K562 (cell line): ENCODE measurements at regions not wholly inside any gene's neighbourhood (a gene's known extent, or its start where the extent isn't known, plus 50 kb on each side); places are given as distances from the start of the nearest gene placed in this dataset.

Experiments
- ATAC-seq: fragments of 200-7000 bp; cut with Tn5 transposase; 3 replicates; pipeline ENCODE4 v1.9.1; 2020; ENCODE audit warnings: moderate library complexity
- BruUV-seq: library from RNA; stranded (reverse); fragments of 400-500 nt; replicated peaks from 2 replicates; lab custom pipeline; 2021; lab: Mats Ljungman, UMichigan
- CTCF ChIA-PET: fragments of 300-600 bp; formaldehyde crosslinking; extraction: SDS; loops from one replicate; lab custom pipeline; 2021; ENCODE audit warnings: low intra/inter-chr PET ratio; lab: Yijun Ruan, JAX
- POLR2A ChIA-PET: fragments of 300-600, 350-650 bp; sonication (Branson Sonifier 250); formaldehyde crosslinking; extraction: SDS; loops from one replicate; lab custom pipeline; 2021; ENCODE audit warnings: antibody characterized with exemption, inconsistent platforms; lab: Yijun Ruan, JAX
- DNase-seq, 4 experiments: peaks; one replicate each; pipeline versions ENCODE4 v3.0.0 to v3.0.0-alpha.2; 2011 to 2018; ENCODE audit warnings: low spot score in 3 of 4, mixed read lengths in 3 of 4; ENCODE audit errors: extremely low read depth in 1 of 4
- FAIRE-seq: peaks from 2 replicates; lab custom pipeline; 2011; peaks lifted over from hg19 to GRCh38; lab: Jason Lieb, UNC
- H2AFZ ChIP-seq: 2 replicates; pipeline ENCODE4 v1.6.0; 2011; ENCODE audit warnings: low read depth, low read length, control low read depth, inconsistent platforms
- H3K27ac ChIP-seq: fragments of 200-600 bp; 3 replicates; pipeline ENCODE4 v1.8.0; 2011; ENCODE audit warnings: low read depth, mild to moderate bottlenecking, control low read depth, inconsistent platforms, low read length, moderate library complexity, mixed read lengths; ENCODE audit errors: extremely low read depth
- H3K27me3 ChIP-seq, 2 experiments: fragments of 300-600 bp in 1 of 2; 2 replicates in 1 of 2; 3 replicates in 1 of 2; pipeline versions ENCODE4 v1.6.0 to v1.8.0; 2011; ENCODE audit warnings: inconsistent platforms in 2 of 2, low read length in 2 of 2, mild to moderate bottlenecking in 1 of 2, mixed read lengths in 1 of 2, moderate library complexity in 1 of 2; ENCODE audit not compliant: control insufficient read depth in 2 of 2, insufficient read depth in 2 of 2
- H3K36me3 ChIP-seq: fragments of 300-600 bp; 3 replicates; pipeline ENCODE4 v1.8.0; 2011; ENCODE audit warnings: mild to moderate bottlenecking, low read length, inconsistent platforms; ENCODE audit not compliant: control insufficient read depth, insufficient read depth
- H3K4me1 ChIP-seq, 2 experiments: fragments of 200-600 bp in 1 of 2; replicated peaks in 1 of 2; 2 replicates in 1 of 2; 3 replicates in 1 of 2; pipeline versions ENCODE4 v1.5.1 to v1.8.0; 2011; ENCODE audit warnings: inconsistent platforms in 2 of 2, low read length in 2 of 2, mild to moderate bottlenecking in 1 of 2, mixed read lengths in 1 of 2, moderate library complexity in 1 of 2; ENCODE audit not compliant: control insufficient read depth in 2 of 2, insufficient read depth in 2 of 2
- H3K4me2 ChIP-seq: 2 replicates; pipeline ENCODE4 v1.6.1; 2011; ENCODE audit warnings: low read length, control low read depth, inconsistent platforms, mixed read lengths; ENCODE audit not compliant: insufficient read depth
- H3K4me3 ChIP-seq: fragments of 200-600 bp; sonication (generic), shearing (Covaris generic); 2 replicates; pipeline ENCODE4 v1.5.1; 2016; ENCODE audit warnings: control low read depth, inconsistent platforms
- H3K79me2 ChIP-seq: fragments of 200-600 bp; 3 replicates; pipeline ENCODE4 v1.8.0; 2011; ENCODE audit warnings: low read length, inconsistent platforms; ENCODE audit not compliant: control insufficient read depth, insufficient read depth
- H3K9ac ChIP-seq, 2 experiments: 2 replicates each; pipeline versions ENCODE4 v1.6.0 to v1.6.1; 2011; ENCODE audit warnings: low read depth in 2 of 2, low read length in 2 of 2, control low read depth in 1 of 2, inconsistent platforms in 1 of 2, mild to moderate bottlenecking in 1 of 2, mixed read lengths in 1 of 2; ENCODE audit not compliant: insufficient read depth in 1 of 2
- H3K9me1 ChIP-seq: one replicate; pipeline ENCODE4 v1.6.0; 2011; ENCODE audit warnings: inconsistent platforms, mild to moderate bottlenecking, low read length, moderate library complexity; ENCODE audit not compliant: control insufficient read depth, insufficient read depth
- H3K9me3 ChIP-seq: replicated peaks from 2 replicates; pipeline ENCODE4 v1.5.1; 2011; ENCODE audit warnings: low read depth, low read length, inconsistent platforms; ENCODE audit not compliant: control insufficient read depth, insufficient read depth
- H4K20me1 ChIP-seq: replicated peaks from 2 replicates; pipeline ENCODE4 v1.6.1; 2011; ENCODE audit warnings: low read length, inconsistent platforms, mixed read lengths; ENCODE audit not compliant: control insufficient read depth, insufficient read depth
- CREB3 ChIP-seq: fragments of 450-650 bp; conservative IDR thresholded peaks from 2 replicates; pipeline ENCODE4 v1.6.1; 2016; ENCODE audit warnings: missing genetic modification characterization, low read depth, mild to moderate bottlenecking, missing compliant biosample characterization, moderate library complexity
- ERF ChIP-seq: fragments of 450-650 bp; formaldehyde crosslinking; IDR thresholded peaks from 2 replicates; pipeline ENCODE4 v1.4.0; 2020; ENCODE audit warnings: mild to moderate bottlenecking, mixed read lengths
- ETV6 ChIP-seq, 3 experiments: fragments of 150-350 bp in 1 of 3; sonication (generic) in 1 of 3; formaldehyde crosslinking in 1 of 3; IDR thresholded peaks; 2 replicates each; pipeline versions ENCODE4 v1.6.1 to v1.8.0; 2014 to 2022; ENCODE audit warnings: borderline replicate concordance in 2 of 3, low read depth in 2 of 3, antibody characterized with exemption in 1 of 3, low read length in 1 of 3, mild to moderate bottlenecking in 1 of 3, missing genetic modification reagents in 1 of 3
- FOXP4 ChIP-seq: sonication (generic); formaldehyde crosslinking; IDR thresholded peaks from 2 replicates; pipeline ENCODE4 v1.8.0; 2022; ENCODE audit warnings: mild to moderate bottlenecking, missing genetic modification reagents, borderline replicate concordance
- NELFE ChIP-seq: IDR thresholded peaks from 2 replicates; pipeline ENCODE4 v1.6.1; 2011; ENCODE audit warnings: mild to moderate bottlenecking; ENCODE audit not compliant: insufficient read depth, insufficient read length
- PHB2 ChIP-seq: fragments of 450-650 bp; IDR thresholded peaks from 2 replicates; pipeline ENCODE4 v1.6.1; 2017; ENCODE audit warnings: low read depth
- POLR2H ChIP-seq: IDR thresholded peaks from 2 replicates; pipeline ENCODE4 v1.6.1; 2016; ENCODE audit warnings: missing genetic modification characterization, low read depth, mild to moderate bottlenecking, control low read depth, missing compliant biosample characterization, moderate library complexity
- PREB ChIP-seq: sonication (generic); formaldehyde crosslinking; IDR thresholded peaks from 2 replicates; pipeline ENCODE4 v1.8.1; 2023; ENCODE audit warnings: mild to moderate bottlenecking, missing genetic modification reagents
- RBBP5 ChIP-seq: fragments of 200-600 bp; sonication (generic); IDR thresholded peaks from 2 replicates; pipeline ENCODE4 v1.6.1; 2012; ENCODE audit warnings: borderline replicate concordance, mild to moderate bottlenecking, low read length, control low read depth, inconsistent platforms; ENCODE audit not compliant: insufficient read depth, poor library complexity, severe bottlenecking
- RHOXF2B ChIP-seq: fragments of 250-450 bp; sonication (Bioruptor Pico); conservative IDR thresholded peaks from 2 replicates; pipeline ENCODE4 v1.5.1; 2021
- SMARCE1 ChIP-seq: fragments of 450-650 bp; IDR thresholded peaks from 2 replicates; pipeline ENCODE4 v1.7.1; 2016; ENCODE audit warnings: mild to moderate bottlenecking
- WGBS: fragments of 100-300 bp; shearing (Covaris generic); methylation state at CpG from one replicate; pipeline ENCODE4 v1.1.6; 2016; ENCODE audit warnings: low coverage, mixed read lengths; ENCODE audit not compliant: insufficient coverage; ENCODE audit errors: missing lambda C conversion rate; 5-methylcytosine and 5-hydroxymethylcytosine counted together
- in situ Hi-C: fragments of 300-500 bp; cut with MboI; formaldehyde crosslinking; loops from 4 replicates; pipeline ENCODE4 v1.15.0; 2018; ENCODE audit warnings: inconsistent platforms, mixed read lengths
- intact Hi-C: fragments of 100-400 bp; cut with micrococcal nuclease; formaldehyde crosslinking; loops from 2 replicates; pipeline ENCODE4 v1.14.2; 2022

GRCh38 chr7:86947929-86948328 lies 111.5 kb downstream of the ELAPOR2 start:
- H3K9ac ChIP-seq, result no peak overlapping the region
- no peaks in the 10 kb centered on the region for H3K36me3 ChIP-seq
- no peaks in the 10 kb centered on the region; the same call in 1 of the 2 replicates for H4K20me1 ChIP-seq
- H3K4me2 ChIP-seq, result no peak overlapping the region
- intact Hi-C loops (no loop called here), in situ Hi-C loops (no loop called here)
- peaks cover 4 to 12% of the 10 kb centered on the region in 2 experiments; a peak in 3 of 5 replicates for H3K4me1 ChIP-seq
- DNase-seq (no peak), ATAC-seq (no peak), FAIRE-seq (no peak)
- H3K27ac ChIP-seq, result no peak overlapping the region
- H3K27me3 ChIP-seq, result no peaks in the 10 kb centered on the region
- H3K4me3 ChIP-seq, result no peak overlapping the region
- no peak overlapping the region for H2AFZ ChIP-seq
- BruUV-seq, result no TSS peak
- TF ChIP-seq CREB3 (tag) (no peak), PREB (CRISPR knock-in tag) (no peak), POLR2H (no peak), SMARCE1 (no peak), RBBP5 (no peak), ETV6 (IDR thresholded peaks at IDR 0.05; ENCODE audit: borderline replicate concordance in 1 of 2, low read depth in 2 of 2, low read length in 1 of 2) (no peak), ETV6 (CRISPR knock-in tag; IDR thresholded peaks at IDR 0.05; ENCODE audit: borderline replicate concordance) (no peak), PHB2 (no peak), RHOXF2B (CRISPR knock-in tag) (no peak), ERF (CRISPR knock-in tag) (no peak), FOXP4 (CRISPR knock-in tag) (no peak), NELFE (no peak)
- WGBS, result 13% methylated on average over 1 of the region's 1 CpG
- H3K79me2 ChIP-seq, result peaks cover 2% of the 10 kb centered on the region; the same call in 1 of the 3 replicates
- CTCF ChIA-PET, result no interaction called here
- H3K9me1 ChIP-seq, result no peaks in the 10 kb centered on the region
- POLR2A ChIA-PET, result interaction anchor here (2.6 kb wide), 1 partner anchor 9 kb away, joined by 15 read pairs; no protein-coding TSS in a partner anchor
- H3K9me3 ChIP-seq, result no peaks in the 10 kb centered on the region
